Stimulated activated naive B cell treated with anti-CD40 and anti-IgM and Interleukin-4, amounts not matched to agents 10 μg/mL and 1 μg/mL and 100 μg/mL, for 72 hours (primary cell): ENCODE measurements at regions not wholly inside any gene's neighbourhood (a gene's known extent, or its start where the extent isn't known, plus 50 kb on each side); places are given as distances from the start of the nearest gene placed in this dataset.
A peak's percentile ranks its signal among the peaks of the same experiment; 100 is the strongest.

Experiments used
- ATAC-seq, 2 donors: fragments of 150-1000 bp; cut with Tn5 transposase; replicated peaks; 2 replicates each; pipeline ENCODE4 v1.10.0; 2021; ENCODE audit warnings: moderate library complexity in 1 of 2
- DNase-seq: peaks from one replicate; pipeline ENCODE4 v3.0.0; 2021
- H3K27ac Mint-ChIP-seq: one replicate; pipeline ENCODE4 v1.8.0; 2022; ENCODE audit warnings: mild to moderate bottlenecking, mixed read lengths
- H3K27me3 Mint-ChIP-seq, 2 donors: one replicate each; pipeline ENCODE4 v1.8.0; 2022; ENCODE audit warnings: mixed read lengths in 2 of 2
- H3K36me3 Mint-ChIP-seq, 2 donors: one replicate each; pipeline ENCODE4 v1.8.0; 2022; ENCODE audit warnings: mixed read lengths in 2 of 2, mild to moderate bottlenecking in 1 of 2
- H3K4me1 Mint-ChIP-seq, 2 donors: one replicate each; pipeline ENCODE4 v1.8.0; 2022; ENCODE audit warnings: mixed read lengths in 2 of 2, mild to moderate bottlenecking in 1 of 2
- H3K4me3 Mint-ChIP-seq, 2 donors: one replicate each; pipeline ENCODE4 v1.8.0; 2022; ENCODE audit warnings: mild to moderate bottlenecking in 2 of 2, mixed read lengths in 2 of 2, moderate library complexity in 1 of 2
- H3K9me3 Mint-ChIP-seq, 2 donors: one replicate each; pipeline ENCODE4 v1.8.0; 2022; ENCODE audit warnings: mixed read lengths in 2 of 2, mild to moderate bottlenecking in 1 of 2

- no peaks in the 10 kb centered on the region for H3K36me3 Mint-ChIP-seq
- peaks cover 6% of the 10 kb centered on the region in 2 donors for H3K27me3 Mint-ChIP-seq
- no peaks in the 10 kb centered on the region for H3K4me1 Mint-ChIP-seq
- no peak overlapping the region for H3K4me3 Mint-ChIP-seq
- DNase-seq, result no peak
- H3K27ac Mint-ChIP-seq, result no peak overlapping the region
- no peak for ATAC-seq
- H3K9me3 Mint-ChIP-seq, result no peaks in the 10 kb centered on the region
Measured at GRCh38 chr2:104904889-104905288, 51.0 kb downstream of the POU3F3 start.

GRCh38 chr2:104909317-104909716 lies 55.4 kb downstream of the POU3F3 start:
- ATAC-seq (no peak), DNase-seq (no peak)
- Mint-ChIP-seq H3K4me3 (no peak overlapping the region), H3K4me1 (no peaks in the 10 kb centered on the region), H3K27me3 (peaks cover 6% of the 10 kb centered on the region in 2 donors), H3K9me3 (no peaks in the 10 kb centered on the region), H3K36me3 (no peaks in the 10 kb centered on the region), H3K27ac (no peak overlapping the region)

- peaks cover 6 to 9% of the 10 kb centered on the region in 2 donors for H3K4me1 Mint-ChIP-seq
- no peak overlapping the region for H3K4me3 Mint-ChIP-seq
- H3K27me3 Mint-ChIP-seq, result peaks cover 0 to under 1% of the 10 kb centered on the region in 2 donors
- H3K9me3 Mint-ChIP-seq, result no peaks in the 10 kb centered on the region
- DNase-seq, result no peak
- H3K27ac Mint-ChIP-seq, result peak overlapping the region; percentile 6
- peak in 1 of 2 donors; percentile 60 for ATAC-seq
- H3K36me3 Mint-ChIP-seq, result no peaks in the 10 kb centered on the region
Measured at GRCh38 chr2:104914509-104914908, 60.6 kb downstream of the POU3F3 start.

GRCh38 chr2:104915107-104915793 lies 61.3 kb downstream of the POU3F3 start:
- Mint-ChIP-seq H3K4me1 (peaks cover 6 to 9% of the 10 kb centered on the region in 2 donors), H3K9me3 (no peaks in the 10 kb centered on the region), H3K36me3 (no peaks in the 10 kb centered on the region), H3K27me3 (peaks cover 0 to 5% of the 10 kb centered on the region in 2 donors), H3K27ac (no peak overlapping the region), H3K4me3 (no peak overlapping the region)
- ATAC-seq (peak in 1 of 2 donors; percentile 31), DNase-seq (no peak)

- Mint-ChIP-seq H3K27ac (no peak overlapping the region), H3K27me3 (peaks cover 0 to 5% of the 10 kb centered on the region in 2 donors), H3K36me3 (peaks cover 5 to 7% of the 10 kb centered on the region in 2 donors), H3K4me1 (peaks cover 9 to 11% of the 10 kb centered on the region in 2 donors), H3K4me3 (no peak overlapping the region), H3K9me3 (peaks cover 5 to 6% of the 10 kb centered on the region in 2 donors)
- no peak for DNase-seq
- no peak for ATAC-seq
Measured at GRCh38 chr2:104919127-104919526, 65.2 kb downstream of the POU3F3 start.

GRCh38 chr2:104923665-104924064 lies 69.8 kb downstream of the POU3F3 start:
- H3K4me3 Mint-ChIP-seq, result no peak overlapping the region

GRCh38 chr2:104929663-104930062 lies 75.7 kb downstream of the POU3F3 start:
- Mint-ChIP-seq H3K4me3 (no peak overlapping the region), H3K27me3 (peaks cover 0 to 12% of the 10 kb centered on the region in 2 donors), H3K4me1 (peaks cover 1 to 8% of the 10 kb centered on the region in 2 donors), H3K9me3 (peaks cover 0 to 1% of the 10 kb centered on the region in 2 donors), H3K27ac (no peak overlapping the region), H3K36me3 (no peaks in the 10 kb centered on the region)
- DNase-seq (no peak), ATAC-seq (no peak)

More at GRCh38 chr2:104923665-104924064, 69.8 kb downstream of the POU3F3 start:
- DNase-seq (no peak), ATAC-seq (no peak)
- H3K36me3 Mint-ChIP-seq, result peaks cover 5 to 7% of the 10 kb centered on the region in 2 donors
- peaks cover 0 to 11% of the 10 kb centered on the region in 2 donors for H3K27me3 Mint-ChIP-seq
- peaks cover 1 to 11% of the 10 kb centered on the region in 2 donors for H3K4me1 Mint-ChIP-seq
- H3K27ac Mint-ChIP-seq, result no peak overlapping the region
- H3K9me3 Mint-ChIP-seq, result peaks cover 5 to 7% of the 10 kb centered on the region in 2 donors

GRCh38 chr2:104930732-104931131 lies 76.8 kb downstream of the POU3F3 start:
- Mint-ChIP-seq H3K36me3 (no peaks in the 10 kb centered on the region), H3K27ac (no peak overlapping the region), H3K4me3 (no peak overlapping the region), H3K9me3 (peaks cover 0 to 1% of the 10 kb centered on the region in 2 donors), H3K4me1 (peaks cover 1 to 7% of the 10 kb centered on the region in 2 donors), H3K27me3 (peaks cover 0 to 6% of the 10 kb centered on the region in 2 donors)
- DNase-seq, result no peak
- ATAC-seq, result no peak

GRCh38 chr2:104932243-104932642 lies 78.3 kb downstream of the POU3F3 start:
- no peak for ATAC-seq
- Mint-ChIP-seq H3K4me1 (peaks cover 1 to 7% of the 10 kb centered on the region in 2 donors), H3K27me3 (peaks cover 0 to 6% of the 10 kb centered on the region in 2 donors), H3K27ac (no peak overlapping the region), H3K36me3 (no peaks in the 10 kb centered on the region), H3K4me3 (no peak overlapping the region), H3K9me3 (no peaks in the 10 kb centered on the region)
- DNase-seq, result no peak

GRCh38 chr2:104933151-104933917 lies 79.4 kb downstream of the POU3F3 start:
- ATAC-seq (no peak), DNase-seq (no peak)
- H3K4me3 Mint-ChIP-seq, result no peak overlapping the region
- H3K4me1 Mint-ChIP-seq, result peaks cover 4 to 10% of the 10 kb centered on the region in 2 donors
- no peaks in the 10 kb centered on the region for H3K36me3 Mint-ChIP-seq
- peaks cover 0 to 6% of the 10 kb centered on the region in 2 donors for H3K27me3 Mint-ChIP-seq
- H3K9me3 Mint-ChIP-seq, result no peaks in the 10 kb centered on the region
- H3K27ac Mint-ChIP-seq, result no peak overlapping the region

GRCh38 chr2:104936527-104936926 lies 82.6 kb downstream of the POU3F3 start:
- no peak overlapping the region for H3K27ac Mint-ChIP-seq
- H3K9me3 Mint-ChIP-seq, result no peaks in the 10 kb centered on the region
- H3K4me1 Mint-ChIP-seq, result peaks cover 17 to 37% of the 10 kb centered on the region in 2 donors
- no peaks in the 10 kb centered on the region for H3K36me3 Mint-ChIP-seq
- no peak overlapping the region for H3K4me3 Mint-ChIP-seq
- DNase-seq (no peak), ATAC-seq (no peak)
- no peaks in the 10 kb centered on the region for H3K27me3 Mint-ChIP-seq

GRCh38 chr2:104938231-104938941 lies 84.5 kb downstream of the POU3F3 start:
- Mint-ChIP-seq H3K36me3 (no peaks in the 10 kb centered on the region), H3K27ac (no peak overlapping the region), H3K4me1 (peaks cover 17 to 31% of the 10 kb centered on the region in 2 donors), H3K27me3 (no peaks in the 10 kb centered on the region), H3K9me3 (no peaks in the 10 kb centered on the region), H3K4me3 (peak overlapping the region; percentile 58 to 67)
- ATAC-seq (peak; percentile 95), DNase-seq (peak; percentile 49)

GRCh38 chr2:104939570-104940217 lies 85.8 kb downstream of the POU3F3 start:
- no peak overlapping the region for H3K4me3 Mint-ChIP-seq
- H3K36me3 Mint-ChIP-seq, result no peaks in the 10 kb centered on the region
- H3K9me3 Mint-ChIP-seq, result no peaks in the 10 kb centered on the region
- no peak for DNase-seq
- no peak overlapping the region for H3K27ac Mint-ChIP-seq
- no peak for ATAC-seq
- H3K4me1 Mint-ChIP-seq, result peaks cover 16 to 31% of the 10 kb centered on the region in 2 donors
- no peaks in the 10 kb centered on the region for H3K27me3 Mint-ChIP-seq

- Mint-ChIP-seq H3K4me1 (peaks cover 6 to 16% of the 10 kb centered on the region in 2 donors), H3K9me3 (no peaks in the 10 kb centered on the region), H3K27me3 (peaks cover 3 to 13% of the 10 kb centered on the region in 2 donors), H3K4me3 (no peak overlapping the region), H3K27ac (no peak overlapping the region), H3K36me3 (no peaks in the 10 kb centered on the region)
- DNase-seq, result no peak
- ATAC-seq, result peak in 1 of 2 donors; percentile 34
Measured at GRCh38 chr2:104944495-104944894, 90.6 kb downstream of the POU3F3 start.
